Fibroblast of lung (primary cell): ENCODE measurements at regions not wholly inside any gene's neighbourhood (a gene's known extent, or its start where the extent isn't known, plus 50 kb on each side); places are given as distances from the start of the nearest gene placed in this dataset.

Experiments
- DNase-seq, 2 donors: peaks; one replicate each; pipeline versions ENCODE4 v3.0.0 to v3.0.0-alpha.2; 2010; ENCODE audit warnings: low read depth in 2 of 2
- H2AFZ ChIP-seq: 2 replicates; pipeline ENCODE4 v1.5.1; 2012; ENCODE audit warnings: low read length, control low read depth, inconsistent platforms
- H3K27ac ChIP-seq: 2 replicates; pipeline ENCODE4 v1.5.1; 2011; ENCODE audit warnings: low read length, control low read depth; ENCODE audit not compliant: insufficient read depth
- H3K27me3 ChIP-seq: 2 replicates; pipeline ENCODE4 v1.5.1; 2011; ENCODE audit warnings: mild to moderate bottlenecking, low read length; ENCODE audit not compliant: control insufficient read depth, insufficient read depth
- H3K36me3 ChIP-seq: 2 replicates; pipeline ENCODE4 v1.5.1; 2011; ENCODE audit warnings: low read length; ENCODE audit not compliant: control insufficient read depth, insufficient read depth
- H3K4me1 ChIP-seq: 2 replicates; pipeline ENCODE4 v1.5.1; 2011; ENCODE audit warnings: low read length; ENCODE audit not compliant: control insufficient read depth, insufficient read depth; ENCODE audit errors: extremely low read depth
- H3K4me2 ChIP-seq: 2 replicates; pipeline ENCODE4 v1.5.1; 2011; ENCODE audit warnings: low read length, control low read depth; ENCODE audit not compliant: insufficient read depth; ENCODE audit errors: extremely low read depth
- H3K4me3 ChIP-seq, 4 experiments: fragments of 200-600 bp in 1 of 4; sonication (generic) in 1 of 4; replicated peaks in 1 of 4; 2 replicates each; pipeline ENCODE4 v1.5.1; 2011 to 2016; ENCODE audit warnings: low read length in 4 of 4, low read depth in 3 of 4, mild to moderate bottlenecking in 3 of 4, control low read depth in 2 of 4, inconsistent platforms in 1 of 4, mixed read lengths in 1 of 4; ENCODE audit not compliant: insufficient read depth in 1 of 4; ENCODE audit errors: control extremely low read depth in 1 of 4
- H3K79me2 ChIP-seq: 2 replicates; pipeline ENCODE4 v1.5.1; 2012; ENCODE audit warnings: mild to moderate bottlenecking, low read length, inconsistent platforms; ENCODE audit not compliant: control insufficient read depth, insufficient read depth
- H3K9ac ChIP-seq: 2 replicates; pipeline ENCODE4 v1.5.1; 2011; ENCODE audit warnings: mild to moderate bottlenecking, low read length, control low read depth; ENCODE audit not compliant: insufficient read depth
- H3K9me3 ChIP-seq: 2 replicates; pipeline ENCODE4 v1.5.1; 2012; ENCODE audit warnings: low read depth, low read length; ENCODE audit not compliant: control insufficient read depth, insufficient read depth
- H4K20me1 ChIP-seq: 2 replicates; pipeline ENCODE4 v1.5.1; 2011; ENCODE audit warnings: low read length; ENCODE audit not compliant: control insufficient read depth, insufficient read depth; ENCODE audit errors: extremely low read depth
- EZH2 ChIP-seq: IDR thresholded peaks from 2 replicates; pipeline ENCODE4 v1.5.1; 2012; ENCODE audit warnings: low read length, control low read depth, mild to moderate bottlenecking; ENCODE audit errors: missing control alignments
- TF ChIP-seq, protein P1 (sequence below), 2 donors: IDR thresholded peaks in 1 of 2; conservative IDR thresholded peaks in 1 of 2; 1 replicate in 1 of 2; 2 replicates in 1 of 2; pipeline ENCODE4 v1.5.1; 2011 to 2012; ENCODE audit warnings: low read length in 2 of 2, control low read depth in 1 of 2, inconsistent platforms in 1 of 2, low read depth in 1 of 2, mild to moderate bottlenecking in 1 of 2

DNA sequence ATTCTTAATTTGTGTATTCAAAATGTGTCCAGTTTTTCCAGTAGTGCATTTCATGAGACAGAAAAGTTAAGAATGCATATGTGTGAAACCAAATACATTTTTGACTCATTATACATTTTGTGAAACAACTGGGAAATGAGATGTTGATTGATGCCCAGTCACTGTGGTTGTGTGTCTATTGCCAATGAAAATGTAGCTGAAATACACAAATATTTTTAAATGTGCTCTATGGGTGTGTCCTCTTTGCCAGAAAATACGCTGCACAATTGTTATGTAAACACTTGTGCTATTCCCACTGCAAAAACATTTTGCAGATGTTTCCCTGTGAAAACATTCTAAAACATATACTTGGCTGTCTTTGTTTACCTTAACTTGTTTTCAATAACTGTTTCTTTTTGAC is 395.2 kb downstream of the TFEC start:
- H3K9me3 ChIP-seq: no peaks in the 10 kb centered on the region
- H2AFZ ChIP-seq: no peak overlapping the region
- TF ChIP-seq, protein P1, sequence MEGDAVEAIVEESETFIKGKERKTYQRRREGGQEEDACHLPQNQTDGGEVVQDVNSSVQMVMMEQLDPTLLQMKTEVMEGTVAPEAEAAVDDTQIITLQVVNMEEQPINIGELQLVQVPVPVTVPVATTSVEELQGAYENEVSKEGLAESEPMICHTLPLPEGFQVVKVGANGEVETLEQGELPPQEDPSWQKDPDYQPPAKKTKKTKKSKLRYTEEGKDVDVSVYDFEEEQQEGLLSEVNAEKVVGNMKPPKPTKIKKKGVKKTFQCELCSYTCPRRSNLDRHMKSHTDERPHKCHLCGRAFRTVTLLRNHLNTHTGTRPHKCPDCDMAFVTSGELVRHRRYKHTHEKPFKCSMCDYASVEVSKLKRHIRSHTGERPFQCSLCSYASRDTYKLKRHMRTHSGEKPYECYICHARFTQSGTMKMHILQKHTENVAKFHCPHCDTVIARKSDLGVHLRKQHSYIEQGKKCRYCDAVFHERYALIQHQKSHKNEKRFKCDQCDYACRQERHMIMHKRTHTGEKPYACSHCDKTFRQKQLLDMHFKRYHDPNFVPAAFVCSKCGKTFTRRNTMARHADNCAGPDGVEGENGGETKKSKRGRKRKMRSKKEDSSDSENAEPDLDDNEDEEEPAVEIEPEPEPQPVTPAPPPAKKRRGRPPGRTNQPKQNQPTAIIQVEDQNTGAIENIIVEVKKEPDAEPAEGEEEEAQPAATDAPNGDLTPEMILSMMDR (conservative IDR thresholded peaks at IDR 0.05 in 1 of 2, IDR thresholded peaks at IDR 0.05 in 1 of 2; ENCODE audit: low read depth in 1 of 2, low read length in 2 of 2): no peak
- TF ChIP-seq EZH2: no peak
- no peak overlapping the region for H3K4me3 ChIP-seq
- no peaks in the 10 kb centered on the region for H3K27me3 ChIP-seq
- H3K4me1 ChIP-seq: peaks cover 8% of the 10 kb centered on the region
- peak overlapping the region; percentile 63 for H3K4me2 ChIP-seq
- no peaks in the 10 kb centered on the region for H3K36me3 ChIP-seq
- no peak overlapping the region for H3K27ac ChIP-seq
- H3K9ac ChIP-seq: no peak overlapping the region
- no peaks in the 10 kb centered on the region for H3K79me2 ChIP-seq
- peak; percentile 3 to 84 for DNase-seq
- H4K20me1 ChIP-seq: no peaks in the 10 kb centered on the region

DNA sequence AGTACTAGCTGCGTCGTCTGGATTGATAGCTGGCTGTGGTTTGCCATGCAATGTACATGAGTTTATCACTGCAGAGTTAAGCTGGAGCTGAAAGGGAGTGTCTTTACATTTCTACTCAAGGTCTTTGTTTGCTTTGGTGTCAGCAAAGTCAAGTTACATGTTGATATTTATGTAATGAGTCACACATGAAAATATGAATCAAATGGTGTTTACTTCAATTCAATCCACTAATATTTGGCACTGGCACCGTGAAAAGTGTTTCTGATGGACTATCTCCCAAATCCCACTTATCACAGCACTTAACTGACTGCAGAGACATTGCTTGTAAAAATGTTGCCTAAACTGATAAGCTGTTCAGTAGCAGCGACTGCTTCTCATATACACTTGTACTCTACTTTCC is 395.9 kb downstream of the TFEC start:
- Histone ChIP-seq H3K27ac (peak overlapping the region; percentile 26), H4K20me1 (no peaks in the 10 kb centered on the region), H3K4me3 (no peak overlapping the region)

DNA sequence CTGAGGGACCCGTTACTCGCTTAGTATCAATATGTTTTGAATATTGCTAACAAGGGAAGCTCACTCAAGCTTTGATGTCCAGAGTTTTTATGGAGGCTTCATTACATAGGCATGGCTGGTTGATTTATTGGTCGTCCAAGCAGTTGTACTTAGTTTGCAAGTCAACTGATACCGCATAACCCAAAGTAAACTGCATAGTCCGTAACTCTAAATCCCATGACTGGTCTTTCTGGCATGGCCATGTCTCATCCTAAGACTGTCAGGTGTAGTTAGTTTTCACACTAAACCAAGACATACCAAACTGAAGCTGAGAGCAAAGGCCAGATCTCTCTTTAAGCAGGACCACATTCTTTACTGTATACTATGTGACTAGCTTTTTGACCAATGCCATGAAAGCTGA is 397.9 kb downstream of the TFEC start:
- no peak overlapping the region for H3K4me3 ChIP-seq
- no peak overlapping the region for H3K4me2 ChIP-seq
- H3K9ac ChIP-seq: no peak overlapping the region
- no peaks in the 10 kb centered on the region for H3K9me3 ChIP-seq
- no peak for DNase-seq
- H3K79me2 ChIP-seq: no peaks in the 10 kb centered on the region
- H3K36me3 ChIP-seq: no peaks in the 10 kb centered on the region
- no peaks in the 10 kb centered on the region for H3K27me3 ChIP-seq
- no peak overlapping the region for H2AFZ ChIP-seq
- H4K20me1 ChIP-seq: no peaks in the 10 kb centered on the region
- H3K27ac ChIP-seq: no peak overlapping the region
- H3K4me1 ChIP-seq: peaks cover 8% of the 10 kb centered on the region
- no peak for TF ChIP-seq EZH2
- TF ChIP-seq, protein P1 (conservative IDR thresholded peaks at IDR 0.05 in 1 of 2, IDR thresholded peaks at IDR 0.05 in 1 of 2; ENCODE audit: low read depth in 1 of 2, low read length in 2 of 2): no peak

More for the DNA sequence above, 395.9 kb downstream of the TFEC start:
- peak in 1 of 2 donors; percentile 46 for DNase-seq
- H3K27me3 ChIP-seq: no peaks in the 10 kb centered on the region
- no peaks in the 10 kb centered on the region for H3K79me2 ChIP-seq
- TF ChIP-seq, protein P1 (conservative IDR thresholded peaks at IDR 0.05 in 1 of 2, IDR thresholded peaks at IDR 0.05 in 1 of 2; ENCODE audit: low read depth in 1 of 2, low read length in 2 of 2): no peak
- no peak for TF ChIP-seq EZH2
- H3K4me2 ChIP-seq: peak overlapping the region; percentile 59
- H3K4me1 ChIP-seq: peaks cover 8% of the 10 kb centered on the region
- H2AFZ ChIP-seq: peak overlapping the region; percentile 50
- H3K36me3 ChIP-seq: no peaks in the 10 kb centered on the region
- no peak overlapping the region for H3K9ac ChIP-seq
- H3K9me3 ChIP-seq: no peaks in the 10 kb centered on the region
